ENCODE measurements at regions not wholly inside any gene's neighbourhood (a gene's known extent, or its start where the extent isn't known, plus 50 kb on each side); places are given as distances from the start of the nearest gene placed in this dataset.

DNA sequence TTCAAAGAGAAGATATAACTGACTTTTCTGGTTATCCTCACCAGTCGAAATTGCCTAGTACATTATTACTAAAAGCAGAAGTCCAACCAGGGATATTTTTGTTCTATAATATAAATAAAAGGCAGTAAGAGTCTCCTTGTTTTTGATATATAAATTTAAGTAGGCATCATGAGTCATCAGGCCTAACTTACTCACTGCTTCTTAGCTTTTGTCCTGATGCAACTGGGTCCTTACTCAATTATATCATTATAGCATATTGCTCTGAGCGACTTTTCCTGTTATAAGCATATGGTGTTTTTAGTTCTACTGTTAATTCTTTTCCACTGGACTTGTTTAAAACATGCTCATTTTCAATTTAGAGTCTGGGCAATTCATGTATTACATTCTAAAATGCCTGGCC, 910.1 kb downstream of the MCTP2 start:
- Histone ChIP-seq H3K4me2 (ENCODE audit: low read length) (no peak overlapping the region), H3K79me2 (ENCODE audit: control insufficient read depth, low read length) (no peaks in the 10 kb centered on the region), H3K36me3 (ENCODE audit: control insufficient read depth, low read length) (no peaks in the 10 kb centered on the region), H3K27me3 (ENCODE audit: control insufficient read depth, low read length) (no peaks in the 10 kb centered on the region), H3K9me3 (ENCODE audit: control insufficient read depth, insufficient read depth, low read length) (no peaks in the 10 kb centered on the region), H3K4me1 (ENCODE audit: control insufficient read depth, low read length) (no peaks in the 10 kb centered on the region), H3K27ac (ENCODE audit: low read depth, low read length) (no peak overlapping the region), H3F3A (ENCODE audit: control insufficient read depth, insufficient read depth) (no peaks in the 10 kb centered on the region), H3K4me3 (ENCODE audit: low read length) (no peak overlapping the region), H3K9me2 (replicated peaks; ENCODE audit: control insufficient read depth, low read length) (no peaks in the 10 kb centered on the region), H4K20me1 (ENCODE audit: control insufficient read depth, insufficient read depth, low read depth, low read length) (no peaks in the 10 kb centered on the region)
- no peak for TF ChIP-seq EZH2phosphoT487 (IDR thresholded peaks at IDR 0.05; ENCODE audit: borderline replicate concordance, low read length)
- no peak for TF ChIP-seq CTCF (IDR thresholded peaks at IDR 0.05; ENCODE audit: low read depth, low read length, poor library complexity, severe bottlenecking)

DNA sequence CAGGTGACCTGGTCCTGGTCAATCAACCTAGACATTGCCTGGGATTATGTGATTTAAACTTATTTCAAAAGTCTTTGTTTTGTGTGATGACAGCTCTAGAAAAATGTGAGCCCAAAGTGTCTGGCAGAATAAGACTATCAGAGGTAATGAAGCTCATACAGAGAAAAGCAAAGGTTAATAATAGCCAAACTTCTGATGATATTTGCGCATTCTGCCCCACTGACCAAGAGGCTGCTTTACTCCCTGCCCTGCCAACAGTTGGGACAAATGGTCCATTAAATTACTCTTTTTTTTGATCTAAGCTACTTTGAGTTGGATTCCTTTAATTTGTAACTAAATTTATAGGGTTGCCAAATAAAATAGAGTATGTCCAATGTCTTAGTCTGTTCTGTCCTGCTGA, 911.2 kb downstream of the MCTP2 start:
- no peaks in the 10 kb centered on the region for H3K9me3 ChIP-seq (ENCODE audit: control insufficient read depth, insufficient read depth, low read length)
- H3K4me2 ChIP-seq (ENCODE audit: low read length): no peak overlapping the region
- no peaks in the 10 kb centered on the region for H4K20me1 ChIP-seq (ENCODE audit: control insufficient read depth, insufficient read depth, low read depth, low read length)
- H3K79me2 ChIP-seq (ENCODE audit: control insufficient read depth, low read length): no peaks in the 10 kb centered on the region
- no peaks in the 10 kb centered on the region for H3K27me3 ChIP-seq (ENCODE audit: control insufficient read depth, low read length)
- H3K4me1 ChIP-seq (ENCODE audit: control insufficient read depth, low read length): no peaks in the 10 kb centered on the region
- TF ChIP-seq EZH2phosphoT487 (IDR thresholded peaks at IDR 0.05; ENCODE audit: borderline replicate concordance, low read length) (no peak), CTCF (IDR thresholded peaks at IDR 0.05; ENCODE audit: low read depth, low read length, poor library complexity, severe bottlenecking) (no peak)
- no peaks in the 10 kb centered on the region for H3F3A ChIP-seq (ENCODE audit: control insufficient read depth, insufficient read depth)
- H3K27ac ChIP-seq (ENCODE audit: low read depth, low read length): no peak overlapping the region
- no peaks in the 10 kb centered on the region for H3K36me3 ChIP-seq (ENCODE audit: control insufficient read depth, low read length)
- H3K4me3 ChIP-seq (ENCODE audit: low read length): no peak overlapping the region
- H3K9me2 ChIP-seq (replicated peaks; ENCODE audit: control insufficient read depth, low read length): no peaks in the 10 kb centered on the region

- Histone ChIP-seq H3K9me3 (ENCODE audit: control insufficient read depth, insufficient read depth, low read length) (no peaks in the 10 kb centered on the region), H3F3A (ENCODE audit: control insufficient read depth, insufficient read depth) (no peaks in the 10 kb centered on the region), H3K79me2 (ENCODE audit: control insufficient read depth, low read length) (no peaks in the 10 kb centered on the region), H3K36me3 (ENCODE audit: control insufficient read depth, low read length) (no peaks in the 10 kb centered on the region), H3K9me2 (replicated peaks; ENCODE audit: control insufficient read depth, low read length) (no peaks in the 10 kb centered on the region), H3K4me3 (ENCODE audit: low read length) (no peak overlapping the region), H4K20me1 (ENCODE audit: control insufficient read depth, insufficient read depth, low read depth, low read length) (no peaks in the 10 kb centered on the region), H3K4me1 (ENCODE audit: control insufficient read depth, low read length) (no peaks in the 10 kb centered on the region), H3K27ac (ENCODE audit: low read depth, low read length) (no peak overlapping the region), H3K4me2 (ENCODE audit: low read length) (no peak overlapping the region), H3K27me3 (ENCODE audit: control insufficient read depth, low read length) (no peaks in the 10 kb centered on the region)
- TF ChIP-seq EZH2phosphoT487 (IDR thresholded peaks at IDR 0.05; ENCODE audit: borderline replicate concordance, low read length): no peak
- TF ChIP-seq CTCF (IDR thresholded peaks at IDR 0.05; ENCODE audit: low read depth, low read length, poor library complexity, severe bottlenecking): no peak
Observed at GRCh38 chr15:95146481-95146880, 915.1 kb downstream of the MCTP2 start.

- Histone ChIP-seq H3K4me3 (ENCODE audit: low read length) (no peak overlapping the region), H3K36me3 (ENCODE audit: control insufficient read depth, low read length) (no peaks in the 10 kb centered on the region), H3K4me2 (ENCODE audit: low read length) (no peak overlapping the region), H3K27me3 (ENCODE audit: control insufficient read depth, low read length) (no peaks in the 10 kb centered on the region), H3K9me3 (ENCODE audit: control insufficient read depth, insufficient read depth, low read length) (no peaks in the 10 kb centered on the region), H3K27ac (ENCODE audit: low read depth, low read length) (no peak overlapping the region), H3K79me2 (ENCODE audit: control insufficient read depth, low read length) (no peaks in the 10 kb centered on the region), H3F3A (ENCODE audit: control insufficient read depth, insufficient read depth) (no peaks in the 10 kb centered on the region), H3K4me1 (ENCODE audit: control insufficient read depth, low read length) (no peaks in the 10 kb centered on the region), H4K20me1 (ENCODE audit: control insufficient read depth, insufficient read depth, low read depth, low read length) (no peaks in the 10 kb centered on the region), H3K9me2 (replicated peaks; ENCODE audit: control insufficient read depth, low read length) (no peaks in the 10 kb centered on the region)
- no peak for TF ChIP-seq EZH2phosphoT487 (IDR thresholded peaks at IDR 0.05; ENCODE audit: borderline replicate concordance, low read length)
- no peak for TF ChIP-seq CTCF (IDR thresholded peaks at IDR 0.05; ENCODE audit: low read depth, low read length, poor library complexity, severe bottlenecking)
Observed at GRCh38 chr15:95148183-95148582, 916.8 kb downstream of the MCTP2 start.

Measured in DOHH2 (cell line).